NT2/D1 (cell line): ENCODE measurements at regions not wholly inside any gene's neighbourhood (a gene's known extent, or its start where the extent isn't known, plus 50 kb on each side); places are given as distances from the start of the nearest gene placed in this dataset.
"Not testable (repeated sequence)": the region's sequence is repeated elsewhere in the genome, so short reads cannot be mapped to it uniquely, and the experiment has no call there.

Experiments
- YY1 ChIP-seq: IDR thresholded peaks from 2 replicates; pipeline ENCODE4 v1.6.1; 2011; ENCODE audit not compliant: insufficient read length, insufficient read depth
- ZNF274 ChIP-seq: IDR thresholded peaks from 2 replicates; pipeline ENCODE4 v1.6.1; 2011; ENCODE audit warnings: mild to moderate bottlenecking, low read depth, low read length

- not testable (repeated sequence) for TF ChIP-seq ZNF274, YY1
These were observed 511.0 kb upstream of the AUTS2 start for GRCh38 chr7:69087281-69087680.
